SU-DHL-6 (cell line): ENCODE measurements at regions not wholly inside any gene's neighbourhood (a gene's known extent, or its start where the extent isn't known, plus 50 kb on each side); places are given as distances from the start of the nearest gene placed in this dataset.

ENCODE experiments used
- CTCF ChIP-seq: fragments of 200-600 bp; sonication (generic); IDR thresholded peaks from one replicate; pipeline ENCODE4 v1.5.1; 2017; ENCODE audit warnings: antibody characterized with exemption, mild to moderate bottlenecking, low read length, moderate library complexity; ENCODE audit not compliant: insufficient read depth, poor library complexity, severe bottlenecking
- EZH2phosphoT487 ChIP-seq: fragments of 200-600 bp; sonication (generic), shearing (Covaris generic); conservative IDR thresholded peaks from 2 replicates; pipeline ENCODE4 v1.6.1; 2018; ENCODE audit warnings: mild to moderate bottlenecking, antibody characterized with exemption, low read length, moderate library complexity, mixed read lengths

- TF ChIP-seq CTCF (no peak), EZH2phosphoT487 (no peak)
Measured at GRCh38 chr18:77505499-77505898, 255.9 kb downstream of the GALR1 start.
